ENCODE measurements at regions not wholly inside any gene's neighbourhood (a gene's known extent, or its start where the extent isn't known, plus 50 kb on each side); places are given as distances from the start of the nearest gene placed in this dataset.

GRCh38 chr11:29321293-29322132 is 695.3 kb downstream of the KCNA4 start:
- peaks cover 10% of the 10 kb centered on the region for H3K4me1 ChIP-seq
- H3K36me3 ChIP-seq (ENCODE audit: control insufficient read depth, insufficient read depth, low read length) = no peaks in the 10 kb centered on the region
- Mint-ChIP-seq H3K4me3 (ENCODE audit: unreplicated experiment) (no peak overlapping the region), H3K27me3 (ENCODE audit: insufficient read depth, unreplicated experiment) (no peaks in the 10 kb centered on the region), H3K36me3 (ENCODE audit: insufficient read depth, unreplicated experiment) (no peaks in the 10 kb centered on the region), H3K27ac (ENCODE audit: unreplicated experiment) (no peak overlapping the region), H3K4me1 (ENCODE audit: low read depth, unreplicated experiment) (peaks cover 8% of the 10 kb centered on the region), H3K9me3 (ENCODE audit: unreplicated experiment) (no peaks in the 10 kb centered on the region)
- no TSS peak for BruUV-seq (replicated peaks)
- H3K27me3 ChIP-seq (replicated peaks; ENCODE audit: control insufficient read depth, insufficient read depth, low read length) = no peaks in the 10 kb centered on the region
- H3K9me3 ChIP-seq = no peaks in the 10 kb centered on the region
- ChIA-PET POLR2A (no interaction called here), CTCF (no interaction called here)
- H3K4me3 ChIP-seq (ENCODE audit: low read depth, low read length) = no peak overlapping the region
- DNase-seq = peak; percentile 7 to 38
- TF ChIP-seq CTCF (IDR thresholded peaks at IDR 0.05; ENCODE audit: insufficient read depth in 1 of 2, low read depth in 1 of 2, low read length in 1 of 2, severe bottlenecking in 1 of 2, unreplicated experiment in 1 of 2) = no peak
- intact Hi-C loops (cut with micrococcal nuclease; ENCODE audit: unreplicated experiment) = no loop called here

- no peaks in the 10 kb centered on the region for H3K36me3 ChIP-seq (ENCODE audit: control insufficient read depth, insufficient read depth, low read length)
- Mint-ChIP-seq H3K9me3 (ENCODE audit: unreplicated experiment) (no peaks in the 10 kb centered on the region), H3K27me3 (ENCODE audit: insufficient read depth, unreplicated experiment) (no peaks in the 10 kb centered on the region), H3K4me1 (ENCODE audit: low read depth, unreplicated experiment) (peaks cover 13% of the 10 kb centered on the region), H3K27ac (ENCODE audit: unreplicated experiment) (no peak overlapping the region), H3K4me3 (ENCODE audit: unreplicated experiment) (no peak overlapping the region), H3K36me3 (ENCODE audit: insufficient read depth, unreplicated experiment) (no peaks in the 10 kb centered on the region)
- no peak for TF ChIP-seq CTCF (IDR thresholded peaks at IDR 0.05; ENCODE audit: insufficient read depth in 1 of 2, low read depth in 1 of 2, low read length in 1 of 2, severe bottlenecking in 1 of 2, unreplicated experiment in 1 of 2)
- H3K27me3 ChIP-seq (replicated peaks; ENCODE audit: control insufficient read depth, insufficient read depth, low read length) = no peaks in the 10 kb centered on the region
- POLR2A ChIA-PET = no interaction called here
- DNase-seq = no peak
- no TSS peak for BruUV-seq (replicated peaks)
- H3K9me3 ChIP-seq = no peaks in the 10 kb centered on the region
- intact Hi-C loops (cut with micrococcal nuclease; ENCODE audit: unreplicated experiment) = no loop called here
- H3K4me3 ChIP-seq (ENCODE audit: low read depth, low read length) = no peak overlapping the region
- CTCF ChIA-PET = no interaction called here
- peaks cover 10% of the 10 kb centered on the region for H3K4me1 ChIP-seq
These were observed 696.6 kb downstream of the KCNA4 start for GRCh38 chr11:29320196-29320595.

- ChIA-PET CTCF (no interaction called here), POLR2A (no interaction called here)
- Mint-ChIP-seq H3K27me3 (ENCODE audit: insufficient read depth, unreplicated experiment) (no peaks in the 10 kb centered on the region), H3K9me3 (ENCODE audit: unreplicated experiment) (no peaks in the 10 kb centered on the region), H3K36me3 (ENCODE audit: insufficient read depth, unreplicated experiment) (no peaks in the 10 kb centered on the region), H3K4me1 (ENCODE audit: low read depth, unreplicated experiment) (peaks cover 15% of the 10 kb centered on the region), H3K4me3 (ENCODE audit: unreplicated experiment) (no peak overlapping the region), H3K27ac (ENCODE audit: unreplicated experiment) (no peak overlapping the region)
- no TSS peak for BruUV-seq (replicated peaks)
- H3K4me3 ChIP-seq (ENCODE audit: low read depth, low read length) = no peak overlapping the region
- intact Hi-C loops (cut with micrococcal nuclease; ENCODE audit: unreplicated experiment) = no loop called here
- H3K9me3 ChIP-seq = no peaks in the 10 kb centered on the region
- no peak for DNase-seq
- no peaks in the 10 kb centered on the region for H3K27me3 ChIP-seq (replicated peaks; ENCODE audit: control insufficient read depth, insufficient read depth, low read length)
- H3K36me3 ChIP-seq (ENCODE audit: control insufficient read depth, insufficient read depth, low read length) = no peaks in the 10 kb centered on the region
- no peak for TF ChIP-seq CTCF (IDR thresholded peaks at IDR 0.05; ENCODE audit: insufficient read depth in 1 of 2, low read depth in 1 of 2, low read length in 1 of 2, severe bottlenecking in 1 of 2, unreplicated experiment in 1 of 2)
- peaks cover 10% of the 10 kb centered on the region for H3K4me1 ChIP-seq
These were observed 697.6 kb downstream of the KCNA4 start for GRCh38 chr11:29319210-29319609.

Measured in Caco-2 (cell line).